Breast epithelium (tissue), 3 donors: ENCODE measurements at regions not wholly inside any gene's neighbourhood (a gene's known extent, or its start where the extent isn't known, plus 50 kb on each side); places are given as distances from the start of the nearest gene placed in this dataset.

Source experiments
- POLR2AphosphoS5 ChIP-seq, 3 donors: sonication (generic); formaldehyde crosslinking; IDR thresholded peaks; one replicate each; pipeline ENCODE4 v1.6.1; 2017; ENCODE audit warnings: antibody characterized with exemption in 3 of 3
- TF ChIP-seq, protein P1 (sequence below), 3 donors: fragments of 450-650 bp; IDR thresholded peaks; one replicate each; pipeline ENCODE4 v1.5.1; 2016 to 2017; ENCODE audit warnings: antibody characterized with exemption in 3 of 3, mild to moderate bottlenecking in 3 of 3, moderate library complexity in 3 of 3

DNA sequence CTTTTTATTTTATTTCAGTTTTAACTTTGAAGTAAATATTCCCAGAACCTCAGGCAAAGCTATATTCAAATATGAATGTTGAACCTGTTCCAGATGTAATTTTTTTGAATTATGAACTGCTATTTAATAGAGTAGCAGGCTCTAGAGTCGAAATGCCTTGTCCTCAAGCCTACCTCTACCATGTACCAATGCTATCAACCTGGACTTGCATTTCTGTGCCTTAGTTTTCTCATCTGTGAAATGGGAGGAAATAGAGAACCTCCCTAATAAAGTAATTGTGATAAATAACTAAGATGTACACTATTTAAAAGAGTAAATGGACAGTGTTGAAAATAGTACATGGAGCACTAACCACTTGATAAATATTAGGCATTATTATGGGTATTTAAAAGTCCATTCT, 551.6 kb upstream of the JARID2 start:
- TF ChIP-seq, protein P1, sequence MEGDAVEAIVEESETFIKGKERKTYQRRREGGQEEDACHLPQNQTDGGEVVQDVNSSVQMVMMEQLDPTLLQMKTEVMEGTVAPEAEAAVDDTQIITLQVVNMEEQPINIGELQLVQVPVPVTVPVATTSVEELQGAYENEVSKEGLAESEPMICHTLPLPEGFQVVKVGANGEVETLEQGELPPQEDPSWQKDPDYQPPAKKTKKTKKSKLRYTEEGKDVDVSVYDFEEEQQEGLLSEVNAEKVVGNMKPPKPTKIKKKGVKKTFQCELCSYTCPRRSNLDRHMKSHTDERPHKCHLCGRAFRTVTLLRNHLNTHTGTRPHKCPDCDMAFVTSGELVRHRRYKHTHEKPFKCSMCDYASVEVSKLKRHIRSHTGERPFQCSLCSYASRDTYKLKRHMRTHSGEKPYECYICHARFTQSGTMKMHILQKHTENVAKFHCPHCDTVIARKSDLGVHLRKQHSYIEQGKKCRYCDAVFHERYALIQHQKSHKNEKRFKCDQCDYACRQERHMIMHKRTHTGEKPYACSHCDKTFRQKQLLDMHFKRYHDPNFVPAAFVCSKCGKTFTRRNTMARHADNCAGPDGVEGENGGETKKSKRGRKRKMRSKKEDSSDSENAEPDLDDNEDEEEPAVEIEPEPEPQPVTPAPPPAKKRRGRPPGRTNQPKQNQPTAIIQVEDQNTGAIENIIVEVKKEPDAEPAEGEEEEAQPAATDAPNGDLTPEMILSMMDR (IDR thresholded peaks at IDR 0.05): no peak
- no peak for TF ChIP-seq POLR2AphosphoS5 (IDR thresholded peaks at IDR 0.05)
